WTC11 (cell line): ENCODE measurements at regions not wholly inside any gene's neighbourhood (a gene's known extent, or its start where the extent isn't known, plus 50 kb on each side); places are given as distances from the start of the nearest gene placed in this dataset.

Experiments used
- ATAC-seq: fragments of 200-7000 bp; cut with Tn5 transposase; 2 replicates; pipeline ENCODE4 v1.10.0; 2021; ENCODE audit warnings: mild to moderate bottlenecking, moderate library complexity
- CTCF ChIA-PET: fragments of 300-600 bp; sonication (Branson Sonifier 250); formaldehyde crosslinking; loops from one replicate; lab custom pipeline; 2021; ENCODE audit warnings: antibody characterized with exemption; lab: Charles Lee
- POLR2A ChIA-PET: fragments of 350-600 bp; sonication (Branson Sonifier 250); formaldehyde crosslinking; loops from one replicate; lab custom pipeline; 2021; ENCODE audit warnings: antibody characterized with exemption; lab: Charles Lee
- DNase-seq: peaks from one replicate; pipeline ENCODE4 v3.0.0; 2021; ENCODE audit warnings: low spot score
- H3K27ac Mint-ChIP-seq: 2 replicates; pipeline ENCODE4 v1.8.0; 2021; ENCODE audit warnings: mixed read lengths
- H3K27me3 Mint-ChIP-seq: 2 replicates; pipeline ENCODE4 v1.8.0; 2021; ENCODE audit warnings: low read depth, mild to moderate bottlenecking, moderate library complexity, mixed read lengths
- H3K36me3 Mint-ChIP-seq: 2 replicates; pipeline ENCODE4 v1.8.0; 2021; ENCODE audit warnings: mixed read lengths
- H3K4me1 Mint-ChIP-seq: 2 replicates; pipeline ENCODE4 v1.8.0; 2022; ENCODE audit warnings: mixed read lengths
- H3K4me3 Mint-ChIP-seq: 2 replicates; pipeline ENCODE4 v1.8.0; 2021; ENCODE audit warnings: mild to moderate bottlenecking, moderate library complexity, mixed read lengths
- H3K9me3 Mint-ChIP-seq: 2 replicates; pipeline ENCODE4 v1.8.0; 2021; ENCODE audit warnings: mixed read lengths
- ATF2 ChIP-seq: sonication (generic); formaldehyde crosslinking; IDR thresholded peaks from 2 replicates; pipeline ENCODE4 v1.8.1; 2022; ENCODE audit warnings: low read depth, missing genetic modification reagents, borderline replicate concordance
- ATF3 ChIP-seq: sonication (generic); formaldehyde crosslinking; conservative IDR thresholded peaks from 2 replicates; pipeline ENCODE4 v1.8.1; 2022; ENCODE audit warnings: mild to moderate bottlenecking, missing genetic modification reagents
- CBFB ChIP-seq: sonication (generic); formaldehyde crosslinking; IDR thresholded peaks from 2 replicates; pipeline ENCODE4 v1.8.1; 2022; ENCODE audit warnings: mild to moderate bottlenecking, low read depth, missing genetic modification reagents
- E2F1 ChIP-seq: sonication (generic); formaldehyde crosslinking; IDR thresholded peaks from 2 replicates; pipeline ENCODE4 v1.8.0; 2022; ENCODE audit warnings: mild to moderate bottlenecking, missing genetic modification reagents
- ETV6 ChIP-seq: sonication (generic); formaldehyde crosslinking; IDR thresholded peaks from 2 replicates; pipeline ENCODE4 v1.8.1; 2022; ENCODE audit warnings: mild to moderate bottlenecking, missing genetic modification reagents
- FOXK1 ChIP-seq: sonication (generic); formaldehyde crosslinking; IDR thresholded peaks from 2 replicates; pipeline ENCODE4 v1.8.0; 2022; ENCODE audit warnings: mild to moderate bottlenecking, moderate library complexity, missing genetic modification reagents
- FOXP1 ChIP-seq: sonication (generic); formaldehyde crosslinking; IDR thresholded peaks from 2 replicates; pipeline ENCODE4 v1.8.0; 2022; ENCODE audit warnings: missing genetic modification reagents, mild to moderate bottlenecking, moderate library complexity, borderline replicate concordance
- GABPB1 ChIP-seq: sonication (generic); formaldehyde crosslinking; IDR thresholded peaks from 2 replicates; pipeline ENCODE4 v1.8.1; 2023; ENCODE audit warnings: mild to moderate bottlenecking, missing genetic modification reagents
- MLX ChIP-seq: sonication (generic); formaldehyde crosslinking; IDR thresholded peaks from 2 replicates; pipeline ENCODE4 v1.8.1; 2023; ENCODE audit warnings: mild to moderate bottlenecking, missing genetic modification reagents, moderate library complexity
- MYBL2 ChIP-seq: sonication (generic); formaldehyde crosslinking; IDR thresholded peaks from 2 replicates; pipeline ENCODE4 v1.8.1; 2023; ENCODE audit warnings: mild to moderate bottlenecking, moderate library complexity, missing genetic modification reagents
- NR1H2 ChIP-seq: sonication (generic); formaldehyde crosslinking; IDR thresholded peaks from 2 replicates; pipeline ENCODE4 v1.9.0; 2021; ENCODE audit warnings: mild to moderate bottlenecking, moderate library complexity, missing genetic modification reagents
- RELA ChIP-seq: sonication (generic); formaldehyde crosslinking; IDR thresholded peaks from 2 replicates; pipeline ENCODE4 v1.8.1; 2022; ENCODE audit warnings: missing genetic modification reagents, mild to moderate bottlenecking, borderline replicate concordance
- SMAD4 ChIP-seq: sonication (generic); formaldehyde crosslinking; IDR thresholded peaks from 2 replicates; pipeline ENCODE4 v1.8.0; 2022; ENCODE audit warnings: mild to moderate bottlenecking, missing genetic modification reagents
- SOX15 ChIP-seq: fragments of 250-450 bp; sonication (Bioruptor Pico); IDR thresholded peaks from 2 replicates; pipeline ENCODE4 v1.9.0; 2021; ENCODE audit warnings: mild to moderate bottlenecking
- STAT6 ChIP-seq: sonication (generic); formaldehyde crosslinking; conservative IDR thresholded peaks from 2 replicates; pipeline ENCODE4 v1.8.1; 2023; ENCODE audit warnings: mild to moderate bottlenecking, low read depth, missing genetic modification reagents, moderate library complexity
- TP53 ChIP-seq: sonication (generic); formaldehyde crosslinking; IDR thresholded peaks from 2 replicates; pipeline ENCODE4 v1.8.1; 2023; ENCODE audit warnings: mild to moderate bottlenecking, missing genetic modification reagents
- USF1 ChIP-seq: sonication (generic); formaldehyde crosslinking; IDR thresholded peaks from 2 replicates; pipeline ENCODE4 v1.8.0; 2022; ENCODE audit warnings: mild to moderate bottlenecking, missing genetic modification reagents
- ZNF219 ChIP-seq: sonication (generic); formaldehyde crosslinking; IDR thresholded peaks from 2 replicates; pipeline ENCODE4 v1.8.0; 2023; ENCODE audit warnings: missing genetic modification reagents, mild to moderate bottlenecking, borderline replicate concordance
- ZNF281 ChIP-seq: sonication (generic); formaldehyde crosslinking; IDR thresholded peaks from 2 replicates; pipeline ENCODE4 v1.8.0; 2023; ENCODE audit warnings: mild to moderate bottlenecking, missing genetic modification reagents
- ZNF317 ChIP-seq: sonication (generic); formaldehyde crosslinking; IDR thresholded peaks from 2 replicates; pipeline ENCODE4 v1.8.1; 2023; ENCODE audit warnings: low read depth, mild to moderate bottlenecking, moderate library complexity, missing genetic modification reagents, borderline replicate concordance
- ZNF423 ChIP-seq: fragments of 250-450 bp; sonication (Bioruptor Pico); IDR thresholded peaks from 2 replicates; pipeline ENCODE4 v2.1.2; 2022; ENCODE audit warnings: mild to moderate bottlenecking, moderate library complexity
- ZNF512 ChIP-seq: sonication (generic); formaldehyde crosslinking; IDR thresholded peaks from 2 replicates; pipeline ENCODE4 v1.8.1; 2022; ENCODE audit warnings: missing genetic modification reagents, borderline replicate concordance

- no peaks in the 10 kb centered on the region for H3K36me3 Mint-ChIP-seq
- ChIA-PET POLR2A (no interaction called here), CTCF (no interaction called here)
- H3K4me3 Mint-ChIP-seq: no peak overlapping the region
- H3K4me1 Mint-ChIP-seq: peaks cover 14% of the 10 kb centered on the region
- no peak overlapping the region for H3K27ac Mint-ChIP-seq
- no peak for ATAC-seq
- H3K27me3 Mint-ChIP-seq: no peaks in the 10 kb centered on the region
- DNase-seq: no peak
- no peak for TF ChIP-seq ZNF219 (CRISPR knock-in tag)
- no peak for TF ChIP-seq MYBL2
- no peak for TF ChIP-seq RELA
- no peak for TF ChIP-seq NR1H2 (CRISPR knock-in tag)
- no peak for TF ChIP-seq SOX15
- H3K9me3 Mint-ChIP-seq: no peaks in the 10 kb centered on the region
These were observed 175.4 kb downstream of the CTTN start for GRCh38 chr11:70573701-70574151.

GRCh38 chr11:70574725-70575347 lies 176.5 kb downstream of the CTTN start:
- Mint-ChIP-seq H3K27ac (peak overlapping the region; percentile 7; the same call in 1 of the 2 replicates), H3K36me3 (no peaks in the 10 kb centered on the region), H3K4me3 (no peak overlapping the region), H3K9me3 (no peaks in the 10 kb centered on the region), H3K27me3 (no peaks in the 10 kb centered on the region), H3K4me1 (peaks cover 10% of the 10 kb centered on the region)
- no peak for TF ChIP-seq SMAD4
- no peak for TF ChIP-seq ATF2 (CRISPR knock-in tag)
- TF ChIP-seq CBFB (CRISPR knock-in tag): no peak
- TF ChIP-seq ZNF281 (CRISPR knock-in tag): no peak
- no peak for TF ChIP-seq ZNF317
- no peak for TF ChIP-seq E2F1 (CRISPR knock-in tag)
- TF ChIP-seq FOXK1 (CRISPR knock-in tag): no peak
- no peak for TF ChIP-seq USF1 (CRISPR knock-in tag)
- no peak for TF ChIP-seq STAT6 (CRISPR knock-in tag)
- no peak for TF ChIP-seq MLX (CRISPR knock-in tag)
- no peak for TF ChIP-seq ZNF423
- no peak for TF ChIP-seq FOXP1
- TF ChIP-seq ETV6: no peak
- no peak for TF ChIP-seq ATF3 (CRISPR knock-in tag)
- TF ChIP-seq ZNF512 (CRISPR knock-in tag): no peak
- TF ChIP-seq TP53 (CRISPR knock-in tag): no peak
- TF ChIP-seq GABPB1 (CRISPR knock-in tag): no peak
- no peak for ATAC-seq
- CTCF ChIA-PET: no interaction called here
- POLR2A ChIA-PET: no interaction called here
- no peak for DNase-seq
